ENCODE measurements at regions not wholly inside any gene's neighbourhood (a gene's known extent, or its start where the extent isn't known, plus 50 kb on each side); places are given as distances from the start of the nearest gene placed in this dataset.

DNA sequence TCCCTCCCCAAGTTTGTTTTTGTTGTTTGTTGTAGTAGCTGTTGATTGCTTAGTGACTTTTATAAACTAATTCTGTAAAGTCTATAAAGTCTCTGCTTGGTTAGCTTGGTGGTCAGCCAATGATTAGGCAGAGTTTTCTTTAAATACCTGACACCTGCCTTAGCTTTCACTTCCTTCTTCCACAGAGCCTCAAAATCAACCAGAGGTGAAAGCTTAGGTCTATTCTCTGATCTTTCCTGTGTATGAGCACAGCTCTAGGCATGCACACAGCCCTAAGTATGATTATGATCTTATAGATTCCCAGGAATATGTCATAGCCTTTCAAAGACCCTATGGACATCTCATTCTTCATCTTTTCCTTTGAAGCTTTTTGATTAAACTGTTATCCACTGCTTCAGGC, 514.7 kb downstream of the AACS start:
- intact Hi-C loops (cut with DNase I): no loop called here
- no peak for DNase-seq (ENCODE audit: low spot score)
- ATAC-seq: no peak

GRCh38 chr12:125583071-125583470, 517.8 kb downstream of the AACS start:
- intact Hi-C loops (cut with DNase I): no loop called here
- ATAC-seq (no peak), DNase-seq (ENCODE audit: low spot score) (no peak)

- DNase-seq (ENCODE audit: low spot score) (no peak), ATAC-seq (no peak)
- intact Hi-C loops (cut with DNase I): no loop called here
These were observed 521.2 kb downstream of the AACS start for GRCh38 chr12:125586441-125586840.

- intact Hi-C loops (cut with DNase I): no loop called here
- DNase-seq (ENCODE audit: low spot score) (no peak), ATAC-seq (no peak)
These were observed 528.0 kb downstream of the AACS start for GRCh38 chr12:125593269-125593668.

DNA sequence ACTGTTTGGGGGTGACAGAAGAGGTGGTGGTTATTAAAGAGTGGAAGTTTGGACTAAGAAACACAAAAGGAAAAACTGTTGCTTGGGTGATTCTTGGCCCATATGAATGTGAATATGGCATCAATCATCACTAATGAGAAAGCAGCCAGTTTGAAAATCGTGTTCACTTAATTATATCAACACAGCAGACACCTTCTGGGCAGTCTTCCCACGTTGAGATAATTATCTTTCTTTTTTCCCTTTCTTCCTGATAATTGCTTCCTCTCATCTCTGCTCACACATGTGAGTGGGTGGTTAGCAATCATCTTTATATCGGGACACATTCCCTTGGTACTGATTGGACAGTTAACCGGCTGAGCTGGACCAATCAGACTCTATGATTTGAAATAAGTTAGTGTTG, 539.7 kb downstream of the AACS start:
- intact Hi-C loops (cut with DNase I): no loop called here
- no peak for ATAC-seq
- DNase-seq (ENCODE audit: low spot score): no peak

DNA sequence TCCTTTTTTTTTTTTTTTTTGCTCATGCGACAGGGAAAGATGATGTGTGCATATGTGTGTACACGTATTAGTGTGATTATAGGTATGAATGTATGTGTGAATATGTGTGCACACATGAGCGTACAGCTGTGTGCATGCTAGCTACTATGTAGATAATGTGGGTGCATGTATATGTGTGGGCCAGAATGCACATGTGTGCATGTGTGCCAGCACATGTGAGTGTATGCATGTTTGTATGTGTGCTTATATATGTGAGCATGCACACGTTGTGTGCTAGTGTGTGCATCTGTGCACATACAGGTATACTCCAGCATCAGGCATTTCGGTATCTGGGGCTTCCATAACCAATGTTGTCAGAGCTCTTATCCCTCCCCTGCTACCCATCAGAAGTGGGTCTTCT, 541.1 kb downstream of the AACS start:
- DNase-seq (ENCODE audit: low spot score): no peak
- ATAC-seq: no peak
- intact Hi-C loops (cut with DNase I): no loop called here

GRCh38 chr12:125610292-125610691, 545.1 kb downstream of the AACS start:
- DNase-seq (ENCODE audit: low spot score) (no peak), ATAC-seq (no peak)
- intact Hi-C loops (cut with DNase I): no loop called here

GRCh38 chr12:125610971-125611370, 545.7 kb downstream of the AACS start:
- DNase-seq (ENCODE audit: low spot score): no peak
- no peak for ATAC-seq
- intact Hi-C loops (cut with DNase I): no loop called here

GRCh38 chr12:125614058-125614457, 548.8 kb downstream of the AACS start:
- no peak for DNase-seq (ENCODE audit: low spot score)
- ATAC-seq: no peak
- intact Hi-C loops (cut with DNase I): no loop called here

- intact Hi-C loops (cut with DNase I): no loop called here
- DNase-seq (ENCODE audit: low spot score): no peak
- no peak for ATAC-seq
These were observed 554.5 kb downstream of the AACS start for GRCh38 chr12:125619723-125620122.

- DNase-seq (ENCODE audit: low spot score) (no peak), ATAC-seq (no peak)
- intact Hi-C loops (cut with DNase I): no loop called here
These were observed 568.5 kb downstream of the AACS start for GRCh38 chr12:125633686-125634085.

GRCh38 chr12:125634813-125635212, 569.6 kb downstream of the AACS start:
- ATAC-seq (no peak), DNase-seq (ENCODE audit: low spot score) (no peak)
- intact Hi-C loops (cut with DNase I): no loop called here

- intact Hi-C loops (cut with DNase I): no loop called here
- ATAC-seq (no peak), DNase-seq (ENCODE audit: low spot score) (no peak)
These were observed 574.6 kb downstream of the AACS start for GRCh38 chr12:125639826-125640225.

DNA sequence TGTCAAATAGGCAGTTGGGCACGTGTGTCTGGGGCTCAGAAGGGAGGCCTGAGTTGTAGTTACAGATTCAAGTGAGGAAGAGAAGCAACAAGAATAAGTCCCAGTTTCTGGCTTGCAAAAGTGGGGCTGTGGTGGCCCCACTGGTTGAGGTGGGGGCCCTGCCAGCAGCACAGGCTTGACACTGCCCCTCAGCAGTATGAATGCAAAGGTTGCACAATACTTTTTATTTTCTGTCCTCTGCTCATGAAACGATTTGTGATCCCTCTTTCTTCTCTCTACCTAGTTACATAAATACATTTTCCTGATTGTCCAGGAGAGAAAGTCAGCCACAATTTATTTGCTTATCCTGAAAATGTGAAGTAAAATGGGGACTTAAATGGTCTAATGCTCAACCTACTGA, 577.8 kb downstream of the AACS start:
- DNase-seq (ENCODE audit: low spot score) (no peak), ATAC-seq (no peak)
- intact Hi-C loops (cut with DNase I): no loop called here

- no peak for ATAC-seq
These were observed 580.5 kb downstream of the AACS start for GRCh38 chr12:125645724-125646123.

GRCh38 chr12:125650587-125650986, 585.4 kb downstream of the AACS start:
- DNase-seq (ENCODE audit: low spot score): no peak
- intact Hi-C loops (cut with DNase I): no loop called here
- ATAC-seq: no peak

More at GRCh38 chr12:125645724-125646123, 580.5 kb downstream of the AACS start:
- intact Hi-C loops (cut with DNase I): no loop called here
- no peak for DNase-seq (ENCODE audit: low spot score)

DNA sequence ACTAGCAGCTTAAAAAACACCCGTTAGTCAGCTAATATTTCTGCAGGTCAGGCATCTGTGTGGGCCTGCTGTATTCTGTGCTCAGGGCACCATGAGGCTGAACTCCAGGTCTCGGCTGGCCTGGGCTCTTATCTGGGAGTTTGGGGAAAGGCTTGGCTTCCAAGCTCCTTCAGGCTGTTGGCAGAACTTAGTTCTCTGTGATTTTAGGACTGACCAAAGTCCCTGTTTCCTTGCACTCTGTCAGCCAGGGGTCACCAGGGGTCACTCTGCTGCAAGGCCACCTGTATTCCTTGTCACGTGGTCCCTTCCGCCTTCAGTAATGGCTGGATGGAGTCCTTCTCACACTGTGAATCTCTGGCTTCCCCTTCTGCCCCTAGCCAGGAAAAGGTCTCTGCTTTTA, 586.4 kb downstream of the AACS start:
- ATAC-seq: no peak
- DNase-seq (ENCODE audit: low spot score): no peak
- intact Hi-C loops (cut with DNase I): no loop called here

DNA sequence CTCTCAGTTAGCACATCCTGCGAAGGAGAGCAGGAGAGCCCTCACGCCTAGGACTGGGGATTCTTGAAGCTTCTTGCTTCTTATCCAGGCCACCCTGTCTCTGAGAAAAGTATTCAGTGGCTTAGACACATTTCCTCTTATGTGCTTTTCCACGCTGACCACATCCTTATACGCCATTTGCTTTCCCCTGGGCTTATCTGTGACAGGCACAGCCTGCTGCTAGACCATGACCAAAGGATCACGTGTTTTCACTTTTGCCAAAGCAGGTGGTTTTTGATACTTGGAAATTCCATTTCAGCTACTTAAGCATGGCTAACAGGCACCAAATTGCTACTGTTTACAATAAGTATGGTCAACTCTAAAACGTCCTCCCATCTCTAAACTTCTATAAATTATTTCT, 587.4 kb downstream of the AACS start:
- no peak for DNase-seq (ENCODE audit: low spot score)

GRCh38 chr12:125657681-125658080, 592.4 kb downstream of the AACS start:
- intact Hi-C loops (cut with DNase I): no loop called here
- ATAC-seq (no peak), DNase-seq (ENCODE audit: low spot score) (no peak)

More for the DNA sequence above, 587.4 kb downstream of the AACS start:
- ATAC-seq: no peak
- intact Hi-C loops (cut with DNase I): no loop called here

- intact Hi-C loops (cut with DNase I): no loop called here
- DNase-seq (ENCODE audit: low spot score): no peak
- peak; percentile 76 for ATAC-seq
These were observed 609.5 kb downstream of the AACS start for GRCh38 chr12:125674554-125675338.

DNA sequence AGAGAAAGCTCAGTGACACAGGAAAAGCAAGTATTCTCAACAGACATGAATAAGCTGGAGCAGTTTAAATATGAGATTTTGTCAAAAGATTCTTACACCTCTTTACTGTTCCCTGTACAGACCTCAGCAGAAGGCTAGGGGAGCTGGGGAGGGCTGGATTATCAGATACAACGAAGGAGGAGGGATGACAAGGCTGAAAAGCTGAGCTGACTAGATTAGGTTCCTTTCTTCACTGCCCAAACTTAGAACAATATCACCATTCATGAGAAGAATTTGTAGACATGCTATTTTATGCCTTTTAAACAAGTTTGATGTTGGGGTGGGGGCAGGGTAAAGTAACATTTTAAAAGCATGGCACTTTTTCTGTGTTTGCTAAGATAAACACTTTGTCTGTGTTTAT, 611.1 kb downstream of the AACS start:
- ATAC-seq (peak; percentile 41), DNase-seq (ENCODE audit: low spot score) (no peak)
- intact Hi-C loops (cut with DNase I): no loop called here

Data from sciatic nerve (tissue), 2 donors.